ENCODE measurements at regions not wholly inside any gene's neighbourhood (a gene's known extent, or its start where the extent isn't known, plus 50 kb on each side); places are given as distances from the start of the nearest gene placed in this dataset.

DNA sequence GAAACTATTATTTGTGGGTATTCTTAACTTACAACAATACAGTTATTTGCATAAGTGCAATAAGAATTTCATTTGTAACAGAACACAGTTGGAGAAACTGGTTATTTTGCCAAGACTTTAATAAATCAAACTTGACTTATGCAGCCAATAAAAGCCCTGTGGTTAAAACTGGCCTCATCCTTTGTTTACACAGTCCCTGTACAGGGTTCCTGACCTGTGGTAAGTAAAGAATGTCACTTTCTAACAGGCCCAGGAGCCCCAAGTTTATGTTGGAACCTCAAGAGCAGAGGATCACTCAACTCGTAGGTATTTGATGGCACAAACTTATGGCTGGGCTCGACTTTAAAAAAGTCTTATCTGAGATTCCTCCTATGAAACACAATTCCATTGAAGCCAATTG is 88.6 kb upstream of the PTCHD1 start:
- in situ Hi-C loops (cut with MboI), result no loop called here
- no TSS peak for BruUV-seq (replicated peaks)
- no peak for FAIRE-seq
- no peaks in the 10 kb centered on the region for H3K9me1 ChIP-seq (ENCODE audit: control insufficient read depth, insufficient read depth, low read length)
- DNase-seq (ENCODE audit: extremely low read depth in 1 of 4, low spot score in 3 of 4), result no peak
- TF ChIP-seq CEBPG (CRISPR knock-in tag; IDR thresholded peaks at IDR 0.05), result no peak
- TF ChIP-seq CEBPG (tag; conservative IDR thresholded peaks at IDR 0.05 in 1 of 2, IDR thresholded peaks at IDR 0.05 in 1 of 2), result no peak
- TF ChIP-seq TCFL5 (CRISPR knock-in tag; conservative IDR thresholded peaks at IDR 0.05), result no peak
- H4K20me1 ChIP-seq (replicated peaks; ENCODE audit: control insufficient read depth, insufficient read depth, low read length), result no peaks in the 10 kb centered on the region
- no peaks in the 10 kb centered on the region for H3K36me3 ChIP-seq (ENCODE audit: control insufficient read depth, insufficient read depth, low read length)
- H3K27ac ChIP-seq (ENCODE audit: extremely low read depth, low read depth, low read length), result no peak overlapping the region
- H3K4me2 ChIP-seq (ENCODE audit: insufficient read depth, low read length), result no peak overlapping the region
- no peak overlapping the region for H3K4me3 ChIP-seq
- no peak overlapping the region for H3K9ac ChIP-seq (ENCODE audit: insufficient read depth in 1 of 2, low read depth in 2 of 2, low read length in 2 of 2)
- intact Hi-C loops (cut with micrococcal nuclease), result no loop called here
- H3K4me1 ChIP-seq (replicated peaks in 1 of 2; ENCODE audit: control insufficient read depth in 2 of 2, insufficient read depth in 2 of 2, low read length in 2 of 2), result no peaks in the 10 kb centered on the region
- POLR2A ChIA-PET, result no interaction called here
- no peaks in the 10 kb centered on the region for H3K9me3 ChIP-seq (replicated peaks; ENCODE audit: control insufficient read depth, insufficient read depth, low read depth, low read length)
- no peaks in the 10 kb centered on the region for H3K27me3 ChIP-seq (ENCODE audit: control insufficient read depth in 2 of 2, insufficient read depth in 2 of 2, low read length in 2 of 2)
- ATAC-seq, result no peak
- CTCF ChIA-PET (ENCODE audit: low intra/inter-chr PET ratio), result no interaction called here
- H2AFZ ChIP-seq (ENCODE audit: low read depth, low read length), result no peak overlapping the region
- WGBS (ENCODE audit: insufficient coverage, low coverage, missing lambda C conversion rate), result 0% methylated on average over 2 of the region's 2 CpGs
- H3K79me2 ChIP-seq (ENCODE audit: control insufficient read depth, insufficient read depth, low read length), result no peaks in the 10 kb centered on the region

DNA sequence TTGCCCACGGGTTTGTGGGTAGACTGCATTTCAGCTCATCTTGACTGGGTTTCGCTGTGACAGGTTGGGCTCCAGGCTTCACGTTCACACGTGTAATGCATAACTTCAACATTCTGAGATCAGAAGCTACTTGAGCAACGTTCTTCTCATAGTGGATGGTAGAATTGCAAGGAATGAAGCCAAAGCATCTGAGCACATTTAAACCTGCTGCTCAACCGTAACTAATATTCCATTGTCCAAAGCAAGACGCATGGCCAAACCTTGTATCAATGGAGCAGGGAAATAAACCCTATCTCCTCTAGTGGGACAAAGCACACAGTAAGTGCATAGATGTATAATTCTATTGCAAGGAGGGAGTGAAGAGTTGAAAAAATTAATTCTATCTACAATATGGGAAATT is 86.5 kb upstream of the PTCHD1 start:
- in situ Hi-C loops (cut with MboI), result no loop called here
- Histone ChIP-seq H3K9ac (ENCODE audit: insufficient read depth in 1 of 2, low read depth in 2 of 2, low read length in 2 of 2) (no peak overlapping the region), H3K27ac (ENCODE audit: extremely low read depth, low read depth, low read length) (no peak overlapping the region), H3K36me3 (ENCODE audit: control insufficient read depth, insufficient read depth, low read length) (no peaks in the 10 kb centered on the region), H2AFZ (ENCODE audit: low read depth, low read length) (no peak overlapping the region), H3K79me2 (ENCODE audit: control insufficient read depth, insufficient read depth, low read length) (no peaks in the 10 kb centered on the region), H3K27me3 (ENCODE audit: control insufficient read depth in 2 of 2, insufficient read depth in 2 of 2, low read length in 2 of 2) (no peaks in the 10 kb centered on the region), H3K9me3 (replicated peaks; ENCODE audit: control insufficient read depth, insufficient read depth, low read depth, low read length) (no peaks in the 10 kb centered on the region), H3K9me1 (ENCODE audit: control insufficient read depth, insufficient read depth, low read length) (no peaks in the 10 kb centered on the region), H3K4me2 (ENCODE audit: insufficient read depth, low read length) (no peak overlapping the region), H3K4me1 (replicated peaks in 1 of 2; ENCODE audit: control insufficient read depth in 2 of 2, insufficient read depth in 2 of 2, low read length in 2 of 2) (no peaks in the 10 kb centered on the region), H4K20me1 (replicated peaks; ENCODE audit: control insufficient read depth, insufficient read depth, low read length) (no peaks in the 10 kb centered on the region), H3K4me3 (no peak overlapping the region)
- no peak for FAIRE-seq
- ChIA-PET POLR2A (interaction anchor here (0.6 kb wide), 1 partner anchor 14 kb away, joined by 5 read pairs; no protein-coding TSS in a partner anchor), CTCF (ENCODE audit: low intra/inter-chr PET ratio) (no interaction called here)
- ATAC-seq, result no peak
- DNase-seq (ENCODE audit: extremely low read depth in 1 of 4, low spot score in 3 of 4), result no peak
- BruUV-seq (replicated peaks), result no TSS peak
- 2% methylated on average over 7 of the region's 7 CpGs for WGBS (ENCODE audit: insufficient coverage, low coverage, missing lambda C conversion rate)
- TF ChIP-seq ZNF274 (IDR thresholded peaks at IDR 0.05; ENCODE audit: borderline replicate concordance, low read depth, low read length) (no peak), YBX1 (IDR thresholded peaks at IDR 0.05) (no peak), NRF1 (conservative IDR thresholded peaks at IDR 0.05 in 1 of 2, IDR thresholded peaks at IDR 0.05 in 1 of 2) (no peak), NR2F6 (CRISPR knock-in tag; IDR thresholded peaks at IDR 0.05) (no peak)
- TF ChIP-seq, protein P1, sequence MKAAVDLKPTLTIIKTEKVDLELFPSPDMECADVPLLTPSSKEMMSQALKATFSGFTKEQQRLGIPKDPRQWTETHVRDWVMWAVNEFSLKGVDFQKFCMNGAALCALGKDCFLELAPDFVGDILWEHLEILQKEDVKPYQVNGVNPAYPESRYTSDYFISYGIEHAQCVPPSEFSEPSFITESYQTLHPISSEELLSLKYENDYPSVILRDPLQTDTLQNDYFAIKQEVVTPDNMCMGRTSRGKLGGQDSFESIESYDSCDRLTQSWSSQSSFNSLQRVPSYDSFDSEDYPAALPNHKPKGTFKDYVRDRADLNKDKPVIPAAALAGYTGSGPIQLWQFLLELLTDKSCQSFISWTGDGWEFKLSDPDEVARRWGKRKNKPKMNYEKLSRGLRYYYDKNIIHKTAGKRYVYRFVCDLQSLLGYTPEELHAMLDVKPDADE (conservative IDR thresholded peaks at IDR 0.05; ENCODE audit: control insufficient read depth, low read depth, low read length), result no peak
- TF ChIP-seq, protein P2, sequence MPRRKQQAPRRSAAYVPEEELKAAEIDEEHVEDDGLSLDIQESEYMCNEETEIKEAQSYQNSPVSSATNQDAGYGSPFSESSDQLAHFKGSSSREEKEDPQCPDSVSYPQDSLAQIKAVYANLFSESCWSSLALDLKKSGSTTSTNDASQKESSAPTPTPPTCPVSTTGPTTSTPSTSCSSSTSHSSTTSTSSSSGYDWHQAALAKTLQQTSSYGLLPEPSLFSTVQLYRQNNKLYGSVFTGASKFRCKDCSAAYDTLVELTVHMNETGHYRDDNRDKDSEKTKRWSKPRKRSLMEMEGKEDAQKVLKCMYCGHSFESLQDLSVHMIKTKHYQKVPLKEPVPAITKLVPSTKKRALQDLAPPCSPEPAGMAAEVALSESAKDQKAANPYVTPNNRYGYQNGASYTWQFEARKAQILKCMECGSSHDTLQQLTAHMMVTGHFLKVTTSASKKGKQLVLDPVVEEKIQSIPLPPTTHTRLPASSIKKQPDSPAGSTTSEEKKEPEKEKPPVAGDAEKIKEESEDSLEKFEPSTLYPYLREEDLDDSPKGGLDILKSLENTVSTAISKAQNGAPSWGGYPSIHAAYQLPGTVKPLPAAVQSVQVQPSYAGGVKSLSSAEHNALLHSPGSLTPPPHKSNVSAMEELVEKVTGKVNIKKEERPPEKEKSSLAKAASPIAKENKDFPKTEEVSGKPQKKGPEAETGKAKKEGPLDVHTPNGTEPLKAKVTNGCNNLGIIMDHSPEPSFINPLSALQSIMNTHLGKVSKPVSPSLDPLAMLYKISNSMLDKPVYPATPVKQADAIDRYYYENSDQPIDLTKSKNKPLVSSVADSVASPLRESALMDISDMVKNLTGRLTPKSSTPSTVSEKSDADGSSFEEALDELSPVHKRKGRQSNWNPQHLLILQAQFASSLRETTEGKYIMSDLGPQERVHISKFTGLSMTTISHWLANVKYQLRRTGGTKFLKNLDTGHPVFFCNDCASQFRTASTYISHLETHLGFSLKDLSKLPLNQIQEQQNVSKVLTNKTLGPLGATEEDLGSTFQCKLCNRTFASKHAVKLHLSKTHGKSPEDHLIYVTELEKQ (CRISPR knock-in tag; IDR thresholded peaks at IDR 0.05), result no peak
- intact Hi-C loops (cut with micrococcal nuclease), result no loop called here
